ENCODE measurements at regions not wholly inside any gene's neighbourhood (a gene's known extent, or its start where the extent isn't known, plus 50 kb on each side); places are given as distances from the start of the nearest gene placed in this dataset.

GRCh38 chr1:60863131-60863530 lies 219.2 kb upstream of the NFIA start:
- no peak overlapping the region for H3K27ac ChIP-seq (ENCODE audit: low read depth in 1 of 2, low read length in 2 of 2)
- Mint-ChIP-seq H3K27me3 (ENCODE audit: low read depth in 3 of 3) (peaks cover 0 to 2% (median 2%) of the 10 kb centered on the region in 3 donors), H3K4me1 (no peaks in the 10 kb centered on the region), H3K36me3 (no peaks in the 10 kb centered on the region), H3K9me3 (no peaks in the 10 kb centered on the region), H3K4me3 (no peak overlapping the region), H3K27ac (no peak overlapping the region)
- H3K4me2 ChIP-seq (replicated peaks; ENCODE audit: extremely low read depth, low read length, poor library complexity, severe bottlenecking), result no peak overlapping the region
- no peaks in the 10 kb centered on the region for H3K36me3 ChIP-seq (replicated peaks in 1 of 2; ENCODE audit: control insufficient read depth in 1 of 2, insufficient read depth in 2 of 2, low read length in 2 of 2)
- no CpG with 5 or more reads among the region's 1 CpG for WGBS (ENCODE audit: insufficient coverage)
- TF ChIP-seq, protein P1, sequence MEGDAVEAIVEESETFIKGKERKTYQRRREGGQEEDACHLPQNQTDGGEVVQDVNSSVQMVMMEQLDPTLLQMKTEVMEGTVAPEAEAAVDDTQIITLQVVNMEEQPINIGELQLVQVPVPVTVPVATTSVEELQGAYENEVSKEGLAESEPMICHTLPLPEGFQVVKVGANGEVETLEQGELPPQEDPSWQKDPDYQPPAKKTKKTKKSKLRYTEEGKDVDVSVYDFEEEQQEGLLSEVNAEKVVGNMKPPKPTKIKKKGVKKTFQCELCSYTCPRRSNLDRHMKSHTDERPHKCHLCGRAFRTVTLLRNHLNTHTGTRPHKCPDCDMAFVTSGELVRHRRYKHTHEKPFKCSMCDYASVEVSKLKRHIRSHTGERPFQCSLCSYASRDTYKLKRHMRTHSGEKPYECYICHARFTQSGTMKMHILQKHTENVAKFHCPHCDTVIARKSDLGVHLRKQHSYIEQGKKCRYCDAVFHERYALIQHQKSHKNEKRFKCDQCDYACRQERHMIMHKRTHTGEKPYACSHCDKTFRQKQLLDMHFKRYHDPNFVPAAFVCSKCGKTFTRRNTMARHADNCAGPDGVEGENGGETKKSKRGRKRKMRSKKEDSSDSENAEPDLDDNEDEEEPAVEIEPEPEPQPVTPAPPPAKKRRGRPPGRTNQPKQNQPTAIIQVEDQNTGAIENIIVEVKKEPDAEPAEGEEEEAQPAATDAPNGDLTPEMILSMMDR (IDR thresholded peaks at IDR 0.05), result no peak
- no peak overlapping the region for H3K4me3 ChIP-seq (replicated peaks in 1 of 3; ENCODE audit: low read depth in 2 of 3, low read length in 3 of 3)
- H3K27me3 ChIP-seq (ENCODE audit: control insufficient read depth in 2 of 2, insufficient read depth in 2 of 2, low read length in 2 of 2), result no peaks in the 10 kb centered on the region
- no peaks in the 10 kb centered on the region for H3K79me2 ChIP-seq (ENCODE audit: insufficient read depth, low read length)
- no peak for DNase-seq
- no peak overlapping the region for H3K9ac ChIP-seq (ENCODE audit: insufficient read depth, low read length, poor library complexity, severe bottlenecking)
- H2AFZ ChIP-seq (ENCODE audit: insufficient read depth, low read depth, low read length, poor library complexity, severe bottlenecking), result no peak overlapping the region
- H3K9me3 ChIP-seq (replicated peaks in 1 of 2; ENCODE audit: control insufficient read depth in 1 of 2, insufficient read depth in 1 of 2, low read length in 2 of 2), result no peaks in the 10 kb centered on the region
- no peaks in the 10 kb centered on the region for H4K20me1 ChIP-seq (ENCODE audit: insufficient read depth, low read length)
- peaks cover 21 to 26% of the 10 kb centered on the region in 2 donors for H3K4me1 ChIP-seq (ENCODE audit: control insufficient read depth in 1 of 2, insufficient read depth in 2 of 2, low read length in 2 of 2)
- intact Hi-C loops (cut with micrococcal nuclease), result loop anchor here in 1 of 2 donors (10.0 kb wide), 1 partner anchor 592 kb away; no protein-coding TSS in a partner anchor

- Histone ChIP-seq H3K4me3 (replicated peaks in 1 of 3; ENCODE audit: low read depth in 2 of 3, low read length in 3 of 3) (no peak overlapping the region), H3K9ac (ENCODE audit: insufficient read depth, low read length, poor library complexity, severe bottlenecking) (no peak overlapping the region), H3K79me2 (ENCODE audit: insufficient read depth, low read length) (no peaks in the 10 kb centered on the region), H3K36me3 (replicated peaks in 1 of 2; ENCODE audit: control insufficient read depth in 1 of 2, insufficient read depth in 2 of 2, low read length in 2 of 2) (no peaks in the 10 kb centered on the region), H3K4me2 (replicated peaks; ENCODE audit: extremely low read depth, low read length, poor library complexity, severe bottlenecking) (no peak overlapping the region), H2AFZ (ENCODE audit: insufficient read depth, low read depth, low read length, poor library complexity, severe bottlenecking) (no peak overlapping the region), H3K27me3 (ENCODE audit: control insufficient read depth in 2 of 2, insufficient read depth in 2 of 2, low read length in 2 of 2) (no peaks in the 10 kb centered on the region), H3K9me3 (replicated peaks in 1 of 2; ENCODE audit: control insufficient read depth in 1 of 2, insufficient read depth in 1 of 2, low read length in 2 of 2) (no peaks in the 10 kb centered on the region), H4K20me1 (ENCODE audit: insufficient read depth, low read length) (no peaks in the 10 kb centered on the region), H3K27ac (ENCODE audit: low read depth in 1 of 2, low read length in 2 of 2) (no peak overlapping the region), H3K4me1 (ENCODE audit: control insufficient read depth in 1 of 2, insufficient read depth in 2 of 2, low read length in 2 of 2) (peaks cover 13 to 16% of the 10 kb centered on the region in 2 donors)
- Mint-ChIP-seq H3K4me1 (no peaks in the 10 kb centered on the region), H3K4me3 (no peak overlapping the region), H3K27ac (no peak overlapping the region), H3K36me3 (no peaks in the 10 kb centered on the region), H3K27me3 (ENCODE audit: low read depth in 3 of 3) (peaks cover 0 to 2% (median 2%) of the 10 kb centered on the region in 3 donors), H3K9me3 (no peaks in the 10 kb centered on the region)
- 100% methylated on average over 1 of the region's 5 CpGs for WGBS (ENCODE audit: insufficient coverage)
- intact Hi-C loops (cut with micrococcal nuclease), result loop anchor here in 1 of 2 donors (10.0 kb wide), 1 partner anchor 593 kb away; no protein-coding TSS in a partner anchor
- TF ChIP-seq, protein P1 (IDR thresholded peaks at IDR 0.05), result no peak
- DNase-seq, result no peak
Measured at GRCh38 chr1:60861961-60862567, 220.3 kb upstream of the NFIA start.
